T-helper 1 cell treated with Interleukin-12 subunit alpha and Interleukin-12 subunit beta and Interleukin-4 antibody, amounts not matched to agents 30 μg/mL and 1 μg/mL, for 36 hours (primary cell): ENCODE measurements at regions not wholly inside any gene's neighbourhood (a gene's known extent, or its start where the extent isn't known, plus 50 kb on each side); places are given as distances from the start of the nearest gene placed in this dataset.

Experiments used
- H3K27ac Mint-ChIP-seq: one replicate; pipeline ENCODE4 v1.8.0; 2021; ENCODE audit warnings: mild to moderate bottlenecking, mixed read lengths
- H3K27me3 Mint-ChIP-seq: one replicate; pipeline ENCODE4 v1.8.0; 2021; ENCODE audit warnings: low read depth, mixed read lengths
- H3K36me3 Mint-ChIP-seq: one replicate; pipeline ENCODE4 v1.8.0; 2021; ENCODE audit warnings: low read depth, mixed read lengths
- H3K4me1 Mint-ChIP-seq: one replicate; pipeline ENCODE4 v1.8.0; 2021; ENCODE audit warnings: low read depth, mixed read lengths
- H3K4me3 Mint-ChIP-seq: one replicate; pipeline ENCODE4 v1.8.0; 2021; ENCODE audit warnings: mild to moderate bottlenecking, moderate library complexity, mixed read lengths
- H3K9me3 Mint-ChIP-seq: one replicate; pipeline ENCODE4 v1.8.0; 2021; ENCODE audit warnings: mixed read lengths

GRCh38 chr10:107900131-107900530 lies 735.6 kb upstream of the SORCS1 start:
- Mint-ChIP-seq H3K27me3 (no peaks in the 10 kb centered on the region), H3K27ac (no peak overlapping the region), H3K4me1 (no peaks in the 10 kb centered on the region), H3K4me3 (no peak overlapping the region), H3K9me3 (peaks cover 9% of the 10 kb centered on the region), H3K36me3 (no peaks in the 10 kb centered on the region)

GRCh38 chr10:107899502-107900062 lies 735.1 kb upstream of the SORCS1 start:
- H3K4me3 Mint-ChIP-seq: no peak overlapping the region
- H3K9me3 Mint-ChIP-seq: peaks cover 9% of the 10 kb centered on the region
- no peak overlapping the region for H3K27ac Mint-ChIP-seq
- H3K27me3 Mint-ChIP-seq: no peaks in the 10 kb centered on the region
- no peaks in the 10 kb centered on the region for H3K4me1 Mint-ChIP-seq
- no peaks in the 10 kb centered on the region for H3K36me3 Mint-ChIP-seq

GRCh38 chr10:107899075-107899474 lies 734.6 kb upstream of the SORCS1 start:
- no peak overlapping the region for H3K4me3 Mint-ChIP-seq

GRCh38 chr10:107898392-107898791 lies 733.9 kb upstream of the SORCS1 start:
- Mint-ChIP-seq H3K9me3 (peaks cover 6% of the 10 kb centered on the region), H3K4me3 (no peak overlapping the region), H3K36me3 (no peaks in the 10 kb centered on the region), H3K27me3 (no peaks in the 10 kb centered on the region), H3K27ac (no peak overlapping the region), H3K4me1 (no peaks in the 10 kb centered on the region)

More at GRCh38 chr10:107899075-107899474, 734.6 kb upstream of the SORCS1 start:
- Mint-ChIP-seq H3K9me3 (peaks cover 6% of the 10 kb centered on the region), H3K27ac (no peak overlapping the region), H3K4me1 (no peaks in the 10 kb centered on the region), H3K36me3 (no peaks in the 10 kb centered on the region), H3K27me3 (no peaks in the 10 kb centered on the region)

- Mint-ChIP-seq H3K27me3 (no peaks in the 10 kb centered on the region), H3K4me3 (no peak overlapping the region), H3K4me1 (no peaks in the 10 kb centered on the region), H3K27ac (no peak overlapping the region), H3K36me3 (no peaks in the 10 kb centered on the region), H3K9me3 (no peaks in the 10 kb centered on the region)
Observed at GRCh38 chr10:107894516-107894915, 730.0 kb upstream of the SORCS1 start.

GRCh38 chr10:107889105-107889504 lies 724.6 kb upstream of the SORCS1 start:
- Mint-ChIP-seq H3K27me3 (no peaks in the 10 kb centered on the region), H3K9me3 (peaks cover 17% of the 10 kb centered on the region), H3K27ac (no peak overlapping the region)

GRCh38 chr10:107880185-107880584 lies 715.7 kb upstream of the SORCS1 start:
- no peaks in the 10 kb centered on the region for H3K36me3 Mint-ChIP-seq
- no peaks in the 10 kb centered on the region for H3K4me1 Mint-ChIP-seq
- H3K27me3 Mint-ChIP-seq: no peaks in the 10 kb centered on the region
- H3K27ac Mint-ChIP-seq: no peak overlapping the region
- no peak overlapping the region for H3K4me3 Mint-ChIP-seq
- peaks cover 18% of the 10 kb centered on the region for H3K9me3 Mint-ChIP-seq

More at GRCh38 chr10:107889105-107889504, 724.6 kb upstream of the SORCS1 start:
- Mint-ChIP-seq H3K4me3 (no peak overlapping the region), H3K4me1 (no peaks in the 10 kb centered on the region), H3K36me3 (no peaks in the 10 kb centered on the region)

GRCh38 chr10:107873007-107873406 lies 708.5 kb upstream of the SORCS1 start:
- peaks cover 8% of the 10 kb centered on the region for H3K9me3 Mint-ChIP-seq
- H3K27ac Mint-ChIP-seq: no peak overlapping the region
- H3K4me1 Mint-ChIP-seq: no peaks in the 10 kb centered on the region
- no peak overlapping the region for H3K4me3 Mint-ChIP-seq
- no peaks in the 10 kb centered on the region for H3K36me3 Mint-ChIP-seq
- no peaks in the 10 kb centered on the region for H3K27me3 Mint-ChIP-seq

- H3K9me3 Mint-ChIP-seq: no peaks in the 10 kb centered on the region
- H3K36me3 Mint-ChIP-seq: no peaks in the 10 kb centered on the region
- no peaks in the 10 kb centered on the region for H3K4me1 Mint-ChIP-seq
- no peak overlapping the region for H3K4me3 Mint-ChIP-seq
- H3K27me3 Mint-ChIP-seq: no peaks in the 10 kb centered on the region
- no peak overlapping the region for H3K27ac Mint-ChIP-seq
Observed at GRCh38 chr10:107865691-107866090, 701.2 kb upstream of the SORCS1 start.

- no peak overlapping the region for H3K27ac Mint-ChIP-seq
Observed at GRCh38 chr10:107859065-107859464, 694.6 kb upstream of the SORCS1 start.

GRCh38 chr10:107856047-107856315 lies 691.5 kb upstream of the SORCS1 start:
- H3K27me3 Mint-ChIP-seq: no peaks in the 10 kb centered on the region
- no peaks in the 10 kb centered on the region for H3K4me1 Mint-ChIP-seq
- H3K4me3 Mint-ChIP-seq: no peak overlapping the region
- no peaks in the 10 kb centered on the region for H3K36me3 Mint-ChIP-seq
- no peaks in the 10 kb centered on the region for H3K9me3 Mint-ChIP-seq
- no peak overlapping the region for H3K27ac Mint-ChIP-seq

More at GRCh38 chr10:107859065-107859464, 694.6 kb upstream of the SORCS1 start:
- Mint-ChIP-seq H3K9me3 (no peaks in the 10 kb centered on the region), H3K4me1 (no peaks in the 10 kb centered on the region), H3K36me3 (no peaks in the 10 kb centered on the region), H3K27me3 (no peaks in the 10 kb centered on the region), H3K4me3 (no peak overlapping the region)

- H3K4me3 Mint-ChIP-seq: no peak overlapping the region
Observed at GRCh38 chr10:107855301-107856046, 691.0 kb upstream of the SORCS1 start.

GRCh38 chr10:107848726-107849360 lies 684.3 kb upstream of the SORCS1 start:
- H3K4me3 Mint-ChIP-seq: no peak overlapping the region
- no peaks in the 10 kb centered on the region for H3K4me1 Mint-ChIP-seq
- H3K36me3 Mint-ChIP-seq: no peaks in the 10 kb centered on the region
- H3K9me3 Mint-ChIP-seq: peaks cover 24% of the 10 kb centered on the region
- H3K27me3 Mint-ChIP-seq: no peaks in the 10 kb centered on the region
- H3K27ac Mint-ChIP-seq: no peak overlapping the region

More at GRCh38 chr10:107855301-107856046, 691.0 kb upstream of the SORCS1 start:
- H3K27me3 Mint-ChIP-seq: no peaks in the 10 kb centered on the region
- H3K27ac Mint-ChIP-seq: no peak overlapping the region
- H3K9me3 Mint-ChIP-seq: peaks cover 5% of the 10 kb centered on the region
- no peaks in the 10 kb centered on the region for H3K36me3 Mint-ChIP-seq
- H3K4me1 Mint-ChIP-seq: no peaks in the 10 kb centered on the region

- Mint-ChIP-seq H3K9me3 (peaks cover 24% of the 10 kb centered on the region), H3K27ac (no peak overlapping the region), H3K4me3 (no peak overlapping the region), H3K27me3 (no peaks in the 10 kb centered on the region), H3K4me1 (no peaks in the 10 kb centered on the region), H3K36me3 (no peaks in the 10 kb centered on the region)
Observed at GRCh38 chr10:107847620-107848019, 683.1 kb upstream of the SORCS1 start.

- Mint-ChIP-seq H3K4me1 (no peaks in the 10 kb centered on the region), H3K36me3 (no peaks in the 10 kb centered on the region), H3K4me3 (no peak overlapping the region), H3K9me3 (peaks cover 7% of the 10 kb centered on the region), H3K27ac (no peak overlapping the region), H3K27me3 (no peaks in the 10 kb centered on the region)
Observed at GRCh38 chr10:107834706-107835105, 670.2 kb upstream of the SORCS1 start.
